GM12878 (cell line): ENCODE measurements at regions not wholly inside any gene's neighbourhood (a gene's known extent, or its start where the extent isn't known, plus 50 kb on each side); places are given as distances from the start of the nearest gene placed in this dataset.

Experiments used
- ATAC-seq: fragments of 200-7000 bp; cut with Tn5 transposase; 3 replicates; pipeline ENCODE4 v1.9.1; 2020; ENCODE audit warnings: mild to moderate bottlenecking, moderate library complexity
- BruUV-seq: library from RNA; stranded (reverse); fragments of 400-500 nt; replicated peaks from 2 replicates; lab custom pipeline; 2021; lab: Mats Ljungman, UMichigan
- CTCF ChIA-PET: fragments of 300-600 bp; sonication (Branson Sonifier 250); formaldehyde crosslinking; extraction: SDS; loops from one replicate; lab custom pipeline; 2021; ENCODE audit warnings: inconsistent platforms; lab: Yijun Ruan, JAX
- POLR2A ChIA-PET: fragments of 350-600 bp; formaldehyde crosslinking; extraction: SDS; loops from one replicate; lab custom pipeline; 2021; ENCODE audit warnings: inconsistent platforms; lab: Charles Lee
- RAD21 ChIA-PET: fragments of 300-600 bp; sonication (Branson Sonifier 250); formaldehyde crosslinking; loops from one replicate; lab custom pipeline; 2023; ENCODE audit warnings: antibody characterized with exemption; ENCODE audit not compliant: unreplicated experiment; lab: Charles Lee
- SMC1A ChIA-PET: fragments of 300-600 bp; sonication (Branson Sonifier 250); formaldehyde crosslinking; loops from one replicate; lab custom pipeline; 2023; ENCODE audit not compliant: unreplicated experiment, uncharacterized antibody; lab: Charles Lee
- DNase-seq: peaks from one replicate; pipeline ENCODE4 v3.0.0-alpha.2; 2011; ENCODE audit warnings: low read depth, low spot score
- FAIRE-seq: peaks from 3 replicates; lab custom pipeline; 2011; peaks lifted over from hg19 to GRCh38; lab: Jason Lieb, UNC
- H2AFZ ChIP-seq: 2 replicates; pipeline ENCODE4 v1.6.0; 2011; ENCODE audit warnings: low read depth, low read length, control low read depth; ENCODE audit not compliant: control insufficient read depth
- H3K27ac ChIP-seq: 2 replicates; pipeline ENCODE4 v1.5.1; 2011; ENCODE audit warnings: control low read depth; ENCODE audit not compliant: control insufficient read depth, insufficient read depth
- H3K27me3 ChIP-seq, 2 experiments: replicated peaks in 1 of 2; 2 replicates each; pipeline versions ENCODE4 v1.6.0 to v1.6.1; 2011; ENCODE audit warnings: low read length in 1 of 2; ENCODE audit not compliant: control insufficient read depth in 2 of 2, insufficient read depth in 2 of 2
- H3K36me3 ChIP-seq, 2 experiments: 2 replicates each; pipeline ENCODE4 v1.5.1; 2011; ENCODE audit warnings: low read length in 1 of 2; ENCODE audit not compliant: control insufficient read depth in 2 of 2, insufficient read depth in 2 of 2
- H3K4me1 ChIP-seq: 2 replicates; pipeline ENCODE4 v1.6.1; 2011; ENCODE audit warnings: mild to moderate bottlenecking, low read length, moderate library complexity, mixed read lengths; ENCODE audit not compliant: control insufficient read depth, insufficient read depth
- H3K4me2 ChIP-seq: 2 replicates; pipeline ENCODE4 v1.6.0; 2011; ENCODE audit warnings: control low read depth; ENCODE audit not compliant: control insufficient read depth, insufficient read depth
- H3K4me3 ChIP-seq: fragments of 200-600 bp; sonication (generic); 2 replicates; pipeline ENCODE4 v1.5.1; 2016
- H3K79me2 ChIP-seq: 2 replicates; pipeline ENCODE4 v1.6.0; 2011; ENCODE audit warnings: low read length; ENCODE audit not compliant: control insufficient read depth, insufficient read depth
- H3K9ac ChIP-seq: 2 replicates; pipeline ENCODE4 v1.8.0; 2011; ENCODE audit warnings: low read length, control low read depth, mixed read lengths; ENCODE audit not compliant: control insufficient read depth, insufficient read depth
- H3K9me3 ChIP-seq: replicated peaks from 3 replicates; pipeline ENCODE4 v1.5.1; 2011; ENCODE audit warnings: mild to moderate bottlenecking, low read length; ENCODE audit not compliant: control insufficient read depth, insufficient read depth
- H4K20me1 ChIP-seq: 2 replicates; pipeline ENCODE4 v1.6.0; 2011; ENCODE audit not compliant: control insufficient read depth, insufficient read depth
- FOXM1 ChIP-seq: IDR thresholded peaks from 2 replicates; pipeline ENCODE4 v1.6.1; 2012; ENCODE audit warnings: low read depth, mild to moderate bottlenecking, inconsistent platforms, low read length, moderate library complexity
- MXI1 ChIP-seq: fragments of 150-350 bp; IDR thresholded peaks from 2 replicates; pipeline ENCODE4 v1.6.1; 2011; ENCODE audit warnings: low read depth, mild to moderate bottlenecking, inconsistent platforms, low read length, improper control_type of control experiment
- NRF1 ChIP-seq: conservative IDR thresholded peaks from 2 replicates; pipeline ENCODE4 v1.6.1; 2011; ENCODE audit warnings: mild to moderate bottlenecking, low read depth, low read length, improper control_type of control experiment
- PAX5 ChIP-seq: IDR thresholded peaks from 2 replicates; pipeline ENCODE4 v1.6.1; 2011; ENCODE audit warnings: low read depth, low read length, borderline replicate concordance
- SPI1 ChIP-seq: IDR thresholded peaks from 2 replicates; pipeline ENCODE4 v1.6.1; 2011; ENCODE audit warnings: low read depth, mild to moderate bottlenecking, low read length, moderate library complexity, borderline replicate concordance; ENCODE audit not compliant: insufficient read depth
- SREBF1 ChIP-seq: IDR thresholded peaks from 2 replicates; pipeline ENCODE4 v1.6.1; 2012; ENCODE audit warnings: mild to moderate bottlenecking, low read length
- SUPT20H ChIP-seq: IDR thresholded peaks from 2 replicates; pipeline ENCODE4 v1.6.1; 2011; ENCODE audit warnings: low read depth, mild to moderate bottlenecking, low read length, moderate library complexity, borderline replicate concordance; ENCODE audit not compliant: control insufficient read depth
- WGBS: methylation state at CpG from one replicate; pipeline ENCODE4 v1.1.6; 2016; ENCODE audit warnings: low lambda C conversion rate; ENCODE audit not compliant: insufficient replicate concordance, insufficient coverage; ENCODE audit errors: missing lambda C conversion rate; 5-methylcytosine and 5-hydroxymethylcytosine counted together
- in situ Hi-C: fragments of 300-500 bp; cut with MboI; formaldehyde crosslinking; loops from 9 replicates; pipeline ENCODE4 v1.14.3; 2018; ENCODE audit warnings: mixed read lengths
- intact Hi-C: fragments of 100-400 bp; cut with micrococcal nuclease; formaldehyde crosslinking; loops from one replicate; pipeline ENCODE4 v1.14.2; 2022; ENCODE audit not compliant: unreplicated experiment

- in situ Hi-C loops, result no loop called here
- intact Hi-C loops, result no loop called here
- Histone ChIP-seq H3K4me2 (no peak overlapping the region), H3K79me2 (no peaks in the 10 kb centered on the region), H3K4me3 (no peak overlapping the region), H3K27me3 (no peaks in the 10 kb centered on the region)
- no peak for ATAC-seq
- CTCF ChIA-PET, result no interaction called here
- SMC1A ChIA-PET, result no interaction called here
- no TSS peak for BruUV-seq
- TF ChIP-seq SPI1, result peak; percentile 59
- TF ChIP-seq MXI1, result no peak
- no peak for TF ChIP-seq FOXM1
- TF ChIP-seq SUPT20H, result no peak
- no peak for TF ChIP-seq SREBF1
- TF ChIP-seq PAX5, result no peak
- no peak for TF ChIP-seq NRF1
- TF ChIP-seq, all 136 proteins: peak for 1
- RAD21 ChIA-PET, result no interaction called here
- no peaks in the 10 kb centered on the region for H3K4me1 ChIP-seq
- no peaks in the 10 kb centered on the region for H3K9me3 ChIP-seq
- FAIRE-seq (no peak), DNase-seq (no peak)
- no peaks in the 10 kb centered on the region for H3K36me3 ChIP-seq
- POLR2A ChIA-PET, result no interaction called here
- no peak overlapping the region for H3K27ac ChIP-seq
- no peaks in the 10 kb centered on the region for H4K20me1 ChIP-seq
- no peak overlapping the region for H2AFZ ChIP-seq
- no peak overlapping the region for H3K9ac ChIP-seq
- WGBS, result 15% methylated on average over 13 of the region's 13 CpGs
Measured at GRCh38 chr13:105272660-105273631, 1262.5 kb downstream of the EFNB2 start.
